H9 (cell line): ENCODE measurements at regions not wholly inside any gene's neighbourhood (a gene's known extent, or its start where the extent isn't known, plus 50 kb on each side); places are given as distances from the start of the nearest gene placed in this dataset.
"Not testable (repeated sequence)": the region's sequence is repeated elsewhere in the genome, so short reads cannot be mapped to it uniquely, and the experiment has no call there.

ENCODE experiments used
- DNase-seq: peaks from one replicate; pipeline ENCODE4 v3.0.0-alpha.2; 2017
- H2AFZ ChIP-seq: one replicate; pipeline ENCODE4 v1.6.1; 2013; ENCODE audit warnings: mild to moderate bottlenecking, low read length, control low read depth, moderate library complexity
- H2AK5ac ChIP-seq: 2 replicates; pipeline ENCODE4 v1.6.1; 2013; ENCODE audit warnings: low read length, control low read depth, mixed read lengths; ENCODE audit not compliant: insufficient read length
- H2BK120ac ChIP-seq: one replicate; pipeline ENCODE4 v1.6.1; 2013; ENCODE audit warnings: low read depth, mild to moderate bottlenecking, low read length, control low read depth, inconsistent platforms; ENCODE audit not compliant: poor library complexity, severe bottlenecking
- H2BK12ac ChIP-seq: 2 replicates; pipeline ENCODE4 v1.6.1; 2013; ENCODE audit warnings: low read length, control low read depth, mixed read lengths, low read depth; ENCODE audit not compliant: insufficient read length
- H2BK15ac ChIP-seq: 2 replicates; pipeline ENCODE4 v1.6.1; 2013; ENCODE audit warnings: low read depth, low read length, control low read depth
- H2BK20ac ChIP-seq: one replicate; pipeline ENCODE4 v1.6.1; 2013; ENCODE audit warnings: low read depth, mild to moderate bottlenecking, low read length, control low read depth, inconsistent platforms; ENCODE audit not compliant: poor library complexity, severe bottlenecking
- H2BK5ac ChIP-seq: 2 replicates; pipeline ENCODE4 v1.6.1; 2013; ENCODE audit warnings: low read length, control low read depth, mixed read lengths; ENCODE audit not compliant: insufficient read length
- H3K14ac ChIP-seq: 2 replicates; pipeline ENCODE4 v1.6.1; 2013; ENCODE audit warnings: low read length, control low read depth; ENCODE audit not compliant: insufficient read depth
- H3K18ac ChIP-seq: 2 replicates; pipeline ENCODE4 v1.6.1; 2013; ENCODE audit warnings: low read depth, mild to moderate bottlenecking, mixed read lengths, low read length, control low read depth; ENCODE audit not compliant: insufficient read length
- H3K23ac ChIP-seq: 2 replicates; pipeline ENCODE4 v1.6.1; 2013; ENCODE audit warnings: low read length, control low read depth, mixed read lengths, low read depth; ENCODE audit not compliant: insufficient read length
- H3K23me2 ChIP-seq: 2 replicates; pipeline ENCODE4 v1.6.1; 2013; ENCODE audit warnings: low read depth, mild to moderate bottlenecking, mixed read lengths, low read length, control low read depth; ENCODE audit not compliant: insufficient read length, poor library complexity, severe bottlenecking
- H3K27ac ChIP-seq: 2 replicates; pipeline ENCODE4 v1.5.1; 2013; ENCODE audit warnings: low read length, control low read depth, mixed read lengths, low read depth; ENCODE audit not compliant: insufficient read length
- H3K27me3 ChIP-seq: 2 replicates; pipeline ENCODE4 v1.6.1; 2013; ENCODE audit warnings: low read length, control low read depth, inconsistent platforms; ENCODE audit not compliant: insufficient read depth
- H3K4ac ChIP-seq: 2 replicates; pipeline ENCODE4 v1.6.1; 2013; ENCODE audit warnings: low read depth, mild to moderate bottlenecking, control low read depth, inconsistent platforms, low read length, moderate library complexity
- H3K4me1 ChIP-seq: 2 replicates; pipeline ENCODE4 v1.6.1; 2013; ENCODE audit warnings: low read length, control low read depth, inconsistent platforms; ENCODE audit not compliant: insufficient read depth
- H3K4me2 ChIP-seq: 2 replicates; pipeline ENCODE4 v1.6.1; 2013; ENCODE audit warnings: low read length, control low read depth, mixed read lengths; ENCODE audit not compliant: insufficient read length, insufficient read depth
- H3K56ac ChIP-seq: 2 replicates; pipeline ENCODE4 v1.6.1; 2013; ENCODE audit warnings: low read depth, mild to moderate bottlenecking, mixed read lengths, low read length, control low read depth; ENCODE audit not compliant: insufficient read length
- H3K79me1 ChIP-seq: 2 replicates; pipeline ENCODE4 v1.6.1; 2013; ENCODE audit warnings: low read depth, mild to moderate bottlenecking, moderate library complexity, low read length, control low read depth, inconsistent platforms; ENCODE audit not compliant: insufficient read depth, poor library complexity, severe bottlenecking
- H3K79me2 ChIP-seq: 2 replicates; pipeline ENCODE4 v1.6.1; 2013; ENCODE audit warnings: low read length, control low read depth, inconsistent platforms; ENCODE audit not compliant: insufficient read depth
- H3K9ac ChIP-seq: 2 replicates; pipeline ENCODE4 v1.6.1; 2013; ENCODE audit warnings: low read length, control low read depth, mixed read lengths; ENCODE audit not compliant: insufficient read length; ENCODE audit errors: extremely low read depth
- H3K9me3 ChIP-seq: one replicate; pipeline ENCODE4 v1.6.1; 2013; ENCODE audit warnings: low read depth, low read length, inconsistent platforms; ENCODE audit not compliant: control insufficient read depth
- H3T11ph ChIP-seq: one replicate; pipeline ENCODE4 v1.6.1; 2013; ENCODE audit warnings: mild to moderate bottlenecking, low read length, control low read depth, inconsistent platforms
- H4K20me1 ChIP-seq: one replicate; pipeline ENCODE4 v1.6.1; 2013; ENCODE audit not compliant: control insufficient read depth, insufficient read length, insufficient read depth
- H4K5ac ChIP-seq: 2 replicates; pipeline ENCODE4 v1.6.1; 2013; ENCODE audit warnings: low read depth, mild to moderate bottlenecking, mixed read lengths, low read length, control low read depth; ENCODE audit not compliant: insufficient read length
- H4K8ac ChIP-seq: replicated peaks from 2 replicates; pipeline ENCODE4 v1.6.1; 2013; ENCODE audit warnings: low read length, control low read depth, mixed read lengths, low read depth; ENCODE audit not compliant: insufficient read length
- H4K91ac ChIP-seq: 2 replicates; pipeline ENCODE4 v1.6.1; 2013; ENCODE audit warnings: low read depth, mild to moderate bottlenecking, moderate library complexity, mixed read lengths, low read length, control low read depth; ENCODE audit not compliant: insufficient read length
- H3K27ac Mint-ChIP-seq, 3 experiments: 2 replicates in 2 of 3; 3 replicates in 1 of 3; pipeline ENCODE4 v1.8.0; 2020 to 2021; ENCODE audit warnings: mixed read lengths in 3 of 3, mild to moderate bottlenecking in 1 of 3, moderate library complexity in 1 of 3
- H3K27me3 Mint-ChIP-seq: 2 replicates; pipeline ENCODE4 v1.8.0; 2021; ENCODE audit warnings: low read depth, mild to moderate bottlenecking, moderate library complexity, mixed read lengths
- H3K36me3 Mint-ChIP-seq, 3 experiments: 2 replicates in 2 of 3; 3 replicates in 1 of 3; pipeline ENCODE4 v1.8.0; 2020 to 2021; ENCODE audit warnings: low read depth in 3 of 3, mixed read lengths in 3 of 3; ENCODE audit not compliant: insufficient read depth in 1 of 3
- H3K4me1 Mint-ChIP-seq, 2 experiments: 2 replicates each; pipeline ENCODE4 v1.8.0; 2020; ENCODE audit warnings: mixed read lengths in 2 of 2
- H3K4me3 Mint-ChIP-seq, 2 experiments: 2 replicates in 1 of 2; 3 replicates in 1 of 2; pipeline ENCODE4 v1.8.0; 2020 to 2021; ENCODE audit warnings: mild to moderate bottlenecking in 2 of 2, mixed read lengths in 2 of 2, moderate library complexity in 1 of 2
- H3K9me3 Mint-ChIP-seq, 2 experiments: 2 replicates in 1 of 2; 3 replicates in 1 of 2; pipeline ENCODE4 v1.8.0; 2020; ENCODE audit warnings: mild to moderate bottlenecking in 2 of 2, mixed read lengths in 2 of 2, moderate library complexity in 1 of 2
- WGBS: extraction: QIAGEN DNeasy Blood & Tissue Kit; methylation state at CpG from one replicate; pipeline ENCODE4 v1.1.7; 2013; ENCODE audit warnings: missing lambda C conversion rate, low lambda C conversion rate, mixed read lengths; ENCODE audit not compliant: insufficient read length; ENCODE audit errors: extremely low coverage; 5-methylcytosine and 5-hydroxymethylcytosine counted together
- TF ChIP-seq, protein P1 (sequence below): fragments of 200-600 bp; sonication (generic); conservative IDR thresholded peaks from 3 replicates; pipeline ENCODE4 v1.8.0; 2021; ENCODE audit warnings: antibody characterized with exemption, mild to moderate bottlenecking

DNA sequence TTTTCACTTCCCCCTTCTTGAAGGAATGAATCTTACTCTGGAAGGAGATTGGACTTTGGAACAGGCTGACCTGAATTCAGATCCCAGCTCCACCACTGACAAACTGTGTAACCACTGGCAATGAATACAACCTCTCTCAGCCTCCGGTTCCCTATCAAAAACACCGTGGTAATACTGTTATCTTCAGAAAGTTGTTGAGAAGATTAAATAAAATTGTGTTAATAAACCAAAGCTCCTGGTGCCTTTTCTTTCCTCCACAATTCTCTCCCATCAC is 99.7 kb upstream of the RAI14 start:
- no CpG with 5 or more reads among the region's 2 CpGs for WGBS
- H2BK5ac ChIP-seq: no peak overlapping the region

DNA sequence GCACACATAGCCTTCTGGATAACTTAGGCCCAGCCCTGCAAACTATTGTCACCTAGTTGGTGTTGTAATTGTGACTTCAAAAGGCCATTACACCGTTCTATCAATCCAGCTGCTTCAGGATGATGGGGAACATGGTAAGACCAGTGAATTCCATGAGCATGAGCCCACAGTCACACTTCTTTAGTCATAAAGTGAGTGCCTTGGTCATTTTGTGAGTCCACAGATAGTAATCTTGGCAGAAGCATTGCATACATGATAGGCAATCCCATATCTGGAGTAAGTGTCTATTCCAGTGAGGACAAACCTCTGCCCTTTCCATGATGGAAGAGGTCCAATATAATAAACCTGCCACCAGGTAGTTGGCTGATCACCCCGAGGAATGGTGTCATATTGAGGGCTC is 94.5 kb upstream of the RAI14 start:
- H3K9me3 Mint-ChIP-seq, H3K4ac ChIP-seq, H4K91ac ChIP-seq, H3K79me1 ChIP-seq, H3K36me3 Mint-ChIP-seq, H3K9ac ChIP-seq, H3K27ac Mint-ChIP-seq, H2BK5ac ChIP-seq, H3K4me2 ChIP-seq, H4K8ac ChIP-seq, H3K27ac ChIP-seq, H3K4me3 Mint-ChIP-seq, H3K9me3 ChIP-seq, H3K14ac ChIP-seq, H3K56ac ChIP-seq, H2BK120ac ChIP-seq, H2AK5ac ChIP-seq, H3K23me2 ChIP-seq, H2BK12ac ChIP-seq, H2BK20ac ChIP-seq, H3K27me3 ChIP-seq, H3T11ph ChIP-seq, H3K27me3 Mint-ChIP-seq, H2AFZ ChIP-seq, H3K4me1 ChIP-seq, H2BK15ac ChIP-seq, DNase-seq, H3K23ac ChIP-seq, H4K20me1 ChIP-seq, H3K18ac ChIP-seq, H3K79me2 ChIP-seq, H4K5ac ChIP-seq: not testable (repeated sequence)
- H3K4me1 Mint-ChIP-seq: peaks cover 20 to 26% of the 10 kb centered on the region in 2 experiments
- no CpG with 5 or more reads among the region's 2 CpGs for WGBS

More for the DNA sequence above, 99.7 kb upstream of the RAI14 start:
- no peak overlapping the region for H3K14ac ChIP-seq
- H3K18ac ChIP-seq: no peak overlapping the region
- no peak overlapping the region for H4K91ac ChIP-seq
- H3K56ac ChIP-seq: no peak overlapping the region
- no peak overlapping the region for H3T11ph ChIP-seq
- H3K27me3 ChIP-seq: no peaks in the 10 kb centered on the region
- peaks cover 2% of the 10 kb centered on the region; the same call in 1 of the 2 replicates for H3K27me3 Mint-ChIP-seq
- H3K23ac ChIP-seq: no peak overlapping the region
- no peak overlapping the region for H3K9ac ChIP-seq
- H3K4me3 Mint-ChIP-seq: no peak overlapping the region
- no peak overlapping the region for H2BK15ac ChIP-seq
- TF ChIP-seq, protein P1, sequence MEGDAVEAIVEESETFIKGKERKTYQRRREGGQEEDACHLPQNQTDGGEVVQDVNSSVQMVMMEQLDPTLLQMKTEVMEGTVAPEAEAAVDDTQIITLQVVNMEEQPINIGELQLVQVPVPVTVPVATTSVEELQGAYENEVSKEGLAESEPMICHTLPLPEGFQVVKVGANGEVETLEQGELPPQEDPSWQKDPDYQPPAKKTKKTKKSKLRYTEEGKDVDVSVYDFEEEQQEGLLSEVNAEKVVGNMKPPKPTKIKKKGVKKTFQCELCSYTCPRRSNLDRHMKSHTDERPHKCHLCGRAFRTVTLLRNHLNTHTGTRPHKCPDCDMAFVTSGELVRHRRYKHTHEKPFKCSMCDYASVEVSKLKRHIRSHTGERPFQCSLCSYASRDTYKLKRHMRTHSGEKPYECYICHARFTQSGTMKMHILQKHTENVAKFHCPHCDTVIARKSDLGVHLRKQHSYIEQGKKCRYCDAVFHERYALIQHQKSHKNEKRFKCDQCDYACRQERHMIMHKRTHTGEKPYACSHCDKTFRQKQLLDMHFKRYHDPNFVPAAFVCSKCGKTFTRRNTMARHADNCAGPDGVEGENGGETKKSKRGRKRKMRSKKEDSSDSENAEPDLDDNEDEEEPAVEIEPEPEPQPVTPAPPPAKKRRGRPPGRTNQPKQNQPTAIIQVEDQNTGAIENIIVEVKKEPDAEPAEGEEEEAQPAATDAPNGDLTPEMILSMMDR: no peak
- H2AK5ac ChIP-seq: no peak overlapping the region
- no peaks in the 10 kb centered on the region for H4K20me1 ChIP-seq
- no peak for DNase-seq
- H3K4ac ChIP-seq: no peak overlapping the region
- H4K5ac ChIP-seq: no peak overlapping the region
- H3K4me2 ChIP-seq: no peak overlapping the region
- H3K23me2 ChIP-seq: no peaks in the 10 kb centered on the region
- no peak overlapping the region for H2AFZ ChIP-seq
- no peak overlapping the region for H2BK20ac ChIP-seq
- no peak overlapping the region for H4K8ac ChIP-seq
- H3K9me3 ChIP-seq: no peaks in the 10 kb centered on the region
- no peaks in the 10 kb centered on the region for H3K4me1 ChIP-seq
- H3K36me3 Mint-ChIP-seq: no peaks in the 10 kb centered on the region; a peak in 1 of 7 replicates
- no peaks in the 10 kb centered on the region for H3K79me1 ChIP-seq
- no peak overlapping the region for H2BK120ac ChIP-seq
- H3K4me1 Mint-ChIP-seq: peaks cover 0 to 4% of the 10 kb centered on the region in 2 experiments; a peak in 1 of 4 replicates
- H3K79me2 ChIP-seq: no peaks in the 10 kb centered on the region
- no peak overlapping the region for H2BK12ac ChIP-seq
- H3K9me3 Mint-ChIP-seq: no peaks in the 10 kb centered on the region
- H3K27ac ChIP-seq: no peak overlapping the region
- H3K27ac Mint-ChIP-seq: no peak overlapping the region; a peak in 1 of 7 replicates
